PC-9 (cell line): ENCODE measurements at regions not wholly inside any gene's neighbourhood (a gene's known extent, or its start where the extent isn't known, plus 50 kb on each side); places are given as distances from the start of the nearest gene placed in this dataset.

Experiments
- BruUV-seq: library from RNA; stranded (reverse); fragments of 400-500 nt; replicated peaks from 2 replicates; lab custom pipeline; 2021; lab: Mats Ljungman, UMichigan
- CTCF ChIA-PET: fragments of 300-600 bp; sonication (Branson Sonifier 250); formaldehyde crosslinking; loops from one replicate; lab custom pipeline; 2022; ENCODE audit warnings: antibody characterized with exemption; lab: Charles Lee
- POLR2A ChIA-PET: fragments of 300-600 bp; sonication (Branson Sonifier 250); formaldehyde crosslinking; loops from one replicate; lab custom pipeline; 2022; ENCODE audit warnings: antibody characterized with exemption; ENCODE audit not compliant: unreplicated experiment; lab: Charles Lee
- DNase-seq, 2 experiments: peaks; one replicate each; pipeline versions ENCODE4 v3.0.0 to v3.0.0-alpha.2; 2015 to 2022; ENCODE audit warnings: mixed read lengths in 1 of 2
- H2AFZ ChIP-seq: fragments of 200-600 bp; sonication (generic); 2 replicates; pipeline ENCODE4 v1.8.1; 2017; ENCODE audit warnings: antibody characterized with exemption
- H3F3A ChIP-seq: fragments of 200-600 bp; sonication (generic); 2 replicates; pipeline ENCODE4 v1.8.1; 2017; ENCODE audit warnings: antibody characterized with exemption, mild to moderate bottlenecking, low read depth; ENCODE audit not compliant: insufficient read depth
- H3K27ac ChIP-seq: fragments of 200-600 bp; sonication (generic); 2 replicates; pipeline ENCODE4 v1.6.1; 2016; ENCODE audit warnings: mixed run types
- H3K27me3 ChIP-seq: fragments of 200-600 bp; sonication (generic); 2 replicates; pipeline ENCODE4 v1.6.1; 2016; ENCODE audit warnings: low read depth, mixed run types; ENCODE audit not compliant: insufficient read depth
- H3K36me3 ChIP-seq: fragments of 200-600 bp; sonication (generic); 2 replicates; pipeline ENCODE4 v1.6.1; 2016; ENCODE audit warnings: low read depth, mixed run types
- H3K4me1 ChIP-seq: fragments of 200-600 bp; sonication (generic); replicated peaks from 2 replicates; pipeline ENCODE4 v1.6.1; 2016; ENCODE audit warnings: mixed run types; ENCODE audit not compliant: insufficient read depth
- H3K4me2 ChIP-seq: fragments of 200-600 bp; sonication (generic); 2 replicates; pipeline ENCODE4 v1.6.1; 2017; ENCODE audit warnings: mixed run types
- H3K4me3 ChIP-seq: fragments of 200-600 bp; sonication (generic); 2 replicates; pipeline ENCODE4 v1.6.1; 2016; ENCODE audit warnings: mixed run types
- H3K79me2 ChIP-seq: fragments of 200-600 bp; sonication (generic); 2 replicates; pipeline ENCODE4 v1.6.1; 2017; ENCODE audit warnings: low read depth, mixed run types
- H3K9me2 ChIP-seq: fragments of 200-600 bp; sonication (generic); 2 replicates; pipeline ENCODE4 v1.8.1; 2017; ENCODE audit warnings: mild to moderate bottlenecking; ENCODE audit not compliant: insufficient read depth
- H3K9me3 ChIP-seq: fragments of 200-600 bp; sonication (generic); 2 replicates; pipeline ENCODE4 v1.8.1; 2016; ENCODE audit warnings: low read depth; ENCODE audit not compliant: insufficient read depth
- H4K20me1 ChIP-seq: fragments of 200-600 bp; sonication (generic); 2 replicates; pipeline ENCODE4 v1.8.1; 2017; ENCODE audit not compliant: insufficient read depth
- CTCF ChIP-seq: fragments of 200-600 bp; sonication (generic); conservative IDR thresholded peaks from 2 replicates; pipeline ENCODE4 v1.6.1; 2017; ENCODE audit warnings: mixed run types, antibody characterized with exemption, mild to moderate bottlenecking, moderate library complexity
- EZH2 ChIP-seq: fragments of 200-600 bp; sonication (generic); IDR thresholded peaks from 2 replicates; pipeline ENCODE4 v1.8.0; 2017; ENCODE audit warnings: antibody characterized with exemption, low read depth
- intact Hi-C: fragments of 100-400 bp; cut with micrococcal nuclease; formaldehyde crosslinking; loops from one replicate; pipeline ENCODE4 v1.10.0; 2022; ENCODE audit not compliant: unreplicated experiment

- no peaks in the 10 kb centered on the region for H3K4me1 ChIP-seq
- TF ChIP-seq EZH2, result no peak
- TF ChIP-seq CTCF, result no peak
- H2AFZ ChIP-seq, result no peak overlapping the region
- H3K4me2 ChIP-seq, result no peak overlapping the region
- CTCF ChIA-PET, result no interaction called here
- H3F3A ChIP-seq, result peaks cover 66% of the 10 kb centered on the region
- POLR2A ChIA-PET, result no interaction called here
- H3K27ac ChIP-seq, result no peak overlapping the region
- intact Hi-C loops, result no loop called here
- H3K9me2 ChIP-seq, result no peaks in the 10 kb centered on the region
- DNase-seq, result no peak
- H3K36me3 ChIP-seq, result peaks cover 42% of the 10 kb centered on the region
- no peaks in the 10 kb centered on the region for H3K9me3 ChIP-seq
- H3K27me3 ChIP-seq, result no peaks in the 10 kb centered on the region
- BruUV-seq, result no TSS peak
- H3K79me2 ChIP-seq, result peaks cover 77% of the 10 kb centered on the region
- peaks cover 81% of the 10 kb centered on the region for H4K20me1 ChIP-seq
- no peak overlapping the region for H3K4me3 ChIP-seq
These were observed 80.2 kb upstream of the ZNF169 start for GRCh38 chr9:94178927-94179326.

GRCh38 chr9:94181408-94182181, 77.5 kb upstream of the ZNF169 start:
- H3K79me2 ChIP-seq, result peaks cover 50% of the 10 kb centered on the region
- no peak overlapping the region for H3K4me2 ChIP-seq
- no peaks in the 10 kb centered on the region for H3K9me3 ChIP-seq
- intact Hi-C loops, result no loop called here
- no peaks in the 10 kb centered on the region for H3K27me3 ChIP-seq
- H2AFZ ChIP-seq, result no peak overlapping the region
- TF ChIP-seq EZH2, result no peak
- TF ChIP-seq CTCF, result no peak
- POLR2A ChIA-PET, result interaction anchor here (0.6 kb wide), 2 partner anchors 25 to 100 kb away, joined by 3 to 4 read pairs; no protein-coding TSS in a partner anchor
- H3K36me3 ChIP-seq, result peaks cover 21% of the 10 kb centered on the region; the same call in 1 of the 2 replicates
- peaks cover 46% of the 10 kb centered on the region for H3F3A ChIP-seq
- H4K20me1 ChIP-seq, result peaks cover 54% of the 10 kb centered on the region
- no peak for DNase-seq
- H3K27ac ChIP-seq, result no peak overlapping the region
- no peak overlapping the region for H3K4me3 ChIP-seq
- H3K4me1 ChIP-seq, result no peaks in the 10 kb centered on the region
- CTCF ChIA-PET, result no interaction called here
- BruUV-seq, result no TSS peak
- H3K9me2 ChIP-seq, result no peaks in the 10 kb centered on the region

GRCh38 chr9:94182532-94182931, 76.6 kb upstream of the ZNF169 start:
- H3K36me3 ChIP-seq, result 0 out of 2 replicates have a peak, but pooled peaks cover 13% of the 10 kb centered on the region
- H3K9me3 ChIP-seq, result no peaks in the 10 kb centered on the region
- TF ChIP-seq EZH2 (no peak), CTCF (no peak)
- H3K27ac ChIP-seq, result no peak overlapping the region
- H3K4me1 ChIP-seq, result no peaks in the 10 kb centered on the region
- intact Hi-C loops, result no loop called here
- H3K4me2 ChIP-seq, result no peak overlapping the region
- no peak overlapping the region for H3K4me3 ChIP-seq
- no peaks in the 10 kb centered on the region for H3K9me2 ChIP-seq
- no peaks in the 10 kb centered on the region for H3K27me3 ChIP-seq
- H3K79me2 ChIP-seq, result peaks cover 41% of the 10 kb centered on the region
- peaks cover 46% of the 10 kb centered on the region for H3F3A ChIP-seq
- ChIA-PET POLR2A (interaction anchor here (0.6 kb wide), 1 partner anchor 26 kb away, joined by 4 read pairs; no protein-coding TSS in a partner anchor), CTCF (no interaction called here)
- peaks cover 46% of the 10 kb centered on the region for H4K20me1 ChIP-seq
- no TSS peak for BruUV-seq
- no peak overlapping the region for H2AFZ ChIP-seq
- no peak for DNase-seq
